Upper lobe of left lung (tissue), 4 donors: ENCODE measurements at regions not wholly inside any gene's neighbourhood (a gene's known extent, or its start where the extent isn't known, plus 50 kb on each side); places are given as distances from the start of the nearest gene placed in this dataset.

ENCODE experiments used
- EP300 ChIP-seq, 4 donors: sonication (generic); formaldehyde crosslinking; IDR thresholded peaks; one replicate each; pipeline ENCODE4 v1.5.1; 2017; ENCODE audit warnings: antibody characterized with exemption in 4 of 4, control low read depth in 2 of 4
- POLR2A ChIP-seq, 4 donors: fragments of 450-650 bp; IDR thresholded peaks; one replicate each; pipeline ENCODE4 v1.5.1; 2016 to 2017; ENCODE audit warnings: antibody characterized with exemption in 4 of 4, mild to moderate bottlenecking in 2 of 4
- TF ChIP-seq, protein P1 (sequence below), 6 experiments: fragments of 450-650 bp in 4 of 6; fragments of 200-600 bp in 2 of 6; sonication (generic) in 2 of 6; IDR thresholded peaks; one replicate each; pipeline ENCODE4 v1.5.1; 2016 to 2019; ENCODE audit warnings: antibody characterized with exemption in 6 of 6

- TF ChIP-seq, protein P1, sequence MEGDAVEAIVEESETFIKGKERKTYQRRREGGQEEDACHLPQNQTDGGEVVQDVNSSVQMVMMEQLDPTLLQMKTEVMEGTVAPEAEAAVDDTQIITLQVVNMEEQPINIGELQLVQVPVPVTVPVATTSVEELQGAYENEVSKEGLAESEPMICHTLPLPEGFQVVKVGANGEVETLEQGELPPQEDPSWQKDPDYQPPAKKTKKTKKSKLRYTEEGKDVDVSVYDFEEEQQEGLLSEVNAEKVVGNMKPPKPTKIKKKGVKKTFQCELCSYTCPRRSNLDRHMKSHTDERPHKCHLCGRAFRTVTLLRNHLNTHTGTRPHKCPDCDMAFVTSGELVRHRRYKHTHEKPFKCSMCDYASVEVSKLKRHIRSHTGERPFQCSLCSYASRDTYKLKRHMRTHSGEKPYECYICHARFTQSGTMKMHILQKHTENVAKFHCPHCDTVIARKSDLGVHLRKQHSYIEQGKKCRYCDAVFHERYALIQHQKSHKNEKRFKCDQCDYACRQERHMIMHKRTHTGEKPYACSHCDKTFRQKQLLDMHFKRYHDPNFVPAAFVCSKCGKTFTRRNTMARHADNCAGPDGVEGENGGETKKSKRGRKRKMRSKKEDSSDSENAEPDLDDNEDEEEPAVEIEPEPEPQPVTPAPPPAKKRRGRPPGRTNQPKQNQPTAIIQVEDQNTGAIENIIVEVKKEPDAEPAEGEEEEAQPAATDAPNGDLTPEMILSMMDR (IDR thresholded peaks at IDR 0.05) = no peak
- TF ChIP-seq POLR2A (IDR thresholded peaks at IDR 0.05) (no peak), EP300 (IDR thresholded peaks at IDR 0.05) (no peak)
Observed at GRCh38 chr16:64253096-64253495, 868.8 kb downstream of the CDH11 start.
